ENCODE measurements at regions not wholly inside any gene's neighbourhood (a gene's known extent, or its start where the extent isn't known, plus 50 kb on each side); places are given as distances from the start of the nearest gene placed in this dataset.

DNA sequence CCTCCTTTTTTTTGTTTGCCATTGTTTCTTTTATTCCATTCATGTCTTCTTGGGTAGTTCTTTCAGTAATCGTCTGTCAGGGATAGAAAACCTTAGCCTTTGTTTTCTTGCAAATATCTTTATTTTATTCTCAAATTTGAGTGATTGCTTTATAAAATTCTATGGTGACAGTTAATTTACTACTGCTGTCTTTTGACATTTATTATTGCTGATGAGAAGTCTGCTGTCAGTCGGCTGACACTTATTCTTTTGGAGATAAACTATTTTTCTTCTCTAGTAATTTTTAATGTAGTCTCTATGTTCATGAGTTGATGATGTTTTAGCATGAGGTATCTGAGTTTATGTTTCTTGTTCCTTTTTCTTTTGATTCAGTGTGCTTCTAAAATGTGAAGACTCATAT lies 983.8 kb downstream of the TTLL7 start:
- no peak for DNase-seq

DNA sequence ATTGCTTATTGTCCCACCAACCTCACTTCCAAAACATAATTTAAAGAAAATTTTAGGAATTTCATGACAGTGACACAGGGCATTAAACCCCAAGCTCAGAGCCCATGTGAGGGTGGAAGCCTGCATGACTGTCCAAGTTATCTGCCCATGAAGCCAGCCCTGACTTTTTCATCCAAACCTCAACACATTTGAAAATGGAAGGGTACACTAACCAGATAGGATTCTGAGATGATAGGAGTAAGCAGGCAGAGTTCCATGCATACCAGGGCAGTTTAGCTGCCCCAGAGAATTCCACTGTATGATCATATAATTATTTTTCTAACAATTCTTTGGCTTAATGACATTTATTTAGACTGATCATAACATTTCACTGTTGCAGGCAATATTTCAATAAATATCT lies 986.0 kb downstream of the TTLL7 start:
- no peak for DNase-seq

DNA sequence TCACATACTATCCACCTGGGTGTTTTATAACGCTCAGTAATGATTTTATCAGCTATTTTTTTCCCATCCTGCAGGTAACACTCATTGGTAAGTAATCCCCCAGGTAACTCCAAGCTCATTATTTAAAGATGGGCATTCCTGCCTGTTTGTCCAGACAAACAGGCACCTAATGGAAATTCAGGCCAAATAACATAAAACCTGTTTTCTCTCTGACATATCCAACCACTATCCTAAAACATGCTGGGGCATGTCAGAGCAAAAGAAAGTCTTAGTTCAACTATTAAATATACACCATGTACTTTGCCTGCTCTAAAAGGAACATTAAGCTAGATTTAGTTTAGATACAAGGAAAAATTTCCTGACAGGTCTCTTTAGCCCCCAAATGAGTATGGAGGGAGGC lies 987.7 kb downstream of the TTLL7 start:
- no peak for DNase-seq

DNA sequence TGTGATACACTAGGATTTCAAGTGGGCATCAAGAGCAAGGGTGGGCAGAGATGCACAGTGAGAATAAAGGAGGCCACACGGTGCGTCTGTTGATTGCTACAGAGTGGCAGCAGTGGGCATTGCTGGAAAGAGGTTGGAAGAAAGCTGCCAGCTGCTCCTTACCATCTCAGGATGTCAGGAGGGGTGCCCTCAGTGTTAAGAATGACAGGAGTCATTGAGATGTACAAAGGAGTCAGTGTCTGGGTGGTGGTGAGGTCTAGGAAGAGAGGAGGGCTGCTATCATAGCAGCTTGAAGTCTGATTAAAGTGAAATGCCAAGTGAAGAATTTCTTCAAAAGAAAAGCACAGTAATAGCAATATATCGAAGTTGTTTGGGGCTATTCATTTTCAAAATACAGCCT lies 992.7 kb downstream of the TTLL7 start:
- no peak for DNase-seq

DNA sequence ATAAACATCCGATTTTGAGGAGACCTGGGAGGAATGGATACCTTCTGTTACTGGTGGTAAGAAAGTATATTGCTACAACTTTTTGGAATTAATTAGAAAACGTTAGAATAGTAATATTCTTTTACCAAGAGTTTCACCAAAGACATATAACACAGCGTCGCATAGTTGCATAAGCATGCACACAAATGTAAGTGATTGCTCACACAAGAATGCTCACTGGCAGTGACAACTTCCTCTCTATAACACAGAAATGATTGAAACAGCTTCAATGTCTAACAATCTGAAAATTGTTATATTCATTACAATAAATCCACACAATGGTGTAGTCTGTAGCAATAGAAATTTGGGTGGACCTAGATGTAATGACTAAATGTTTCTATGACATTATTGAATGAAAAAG lies 998.6 kb downstream of the TTLL7 start:
- DNase-seq = no peak

DNA sequence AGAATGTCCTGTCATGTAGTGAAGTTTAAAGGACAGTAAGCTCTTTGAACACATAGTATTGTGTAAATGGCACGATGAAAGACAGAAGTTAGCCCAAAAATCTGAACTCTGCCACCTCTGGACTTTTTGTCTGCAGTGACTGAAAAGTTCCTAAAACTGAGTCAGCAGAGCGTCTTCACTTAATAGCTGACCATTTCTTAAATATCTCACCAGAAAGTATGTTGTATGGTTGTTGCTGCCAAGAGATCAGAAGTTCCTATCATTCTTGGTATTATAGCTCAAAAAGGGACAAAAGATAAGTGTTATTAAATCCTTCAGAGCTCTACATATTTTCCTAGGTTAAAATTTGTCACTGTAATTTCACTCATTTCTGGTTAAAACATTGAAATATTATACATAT lies 1003.0 kb downstream of the TTLL7 start:
- no peak for DNase-seq

DNA sequence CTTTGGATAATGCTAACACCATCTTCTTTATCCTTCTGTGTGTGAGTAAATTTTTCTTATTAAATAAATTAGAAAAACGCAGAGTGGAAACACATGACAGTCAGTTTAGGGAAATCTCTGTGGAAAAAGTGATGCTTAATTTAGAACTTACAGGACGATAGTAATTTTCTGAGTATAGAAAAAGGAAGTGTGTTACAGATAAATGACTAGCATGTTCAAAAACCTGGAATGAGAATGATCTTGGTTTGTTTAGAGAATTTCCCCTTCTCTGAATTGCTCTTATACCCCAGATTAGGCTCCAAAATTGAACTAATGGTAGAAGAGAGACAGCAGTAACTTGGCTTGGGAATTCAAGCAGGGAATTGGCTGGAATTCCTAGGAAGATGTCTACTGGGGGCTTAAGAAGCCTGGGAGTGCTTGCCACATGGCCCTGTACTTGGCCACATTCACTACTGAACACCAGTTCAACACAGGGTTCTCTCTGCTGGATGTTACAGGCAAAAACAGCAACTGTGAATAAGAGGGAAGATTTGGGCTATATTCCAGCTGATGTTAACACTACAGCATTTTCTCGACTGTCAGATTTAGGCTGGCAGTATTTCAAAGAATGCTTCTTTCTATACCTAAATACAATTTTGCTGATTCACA lies 1004.2 kb downstream of the TTLL7 start:
- DNase-seq = no peak

DNA sequence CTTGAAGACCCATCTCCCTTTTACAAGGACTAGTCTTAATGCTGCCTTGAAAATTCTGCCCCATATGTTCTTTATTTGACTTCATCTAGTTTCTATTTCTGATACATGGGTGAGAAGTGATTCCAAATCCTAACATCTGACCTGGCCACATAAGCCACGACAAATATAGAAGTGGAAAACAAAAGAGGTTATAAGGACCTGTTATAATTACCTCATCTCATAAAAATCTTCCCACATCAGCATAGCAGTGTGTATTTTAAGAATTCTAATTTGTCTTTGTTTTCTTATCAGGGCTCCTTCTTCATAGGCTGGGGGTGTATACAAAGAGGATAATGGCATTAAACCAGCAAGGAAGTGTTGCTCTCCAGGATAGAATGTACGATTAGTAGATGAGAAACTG lies 1007.4 kb downstream of the TTLL7 start:
- no peak for DNase-seq

DNA sequence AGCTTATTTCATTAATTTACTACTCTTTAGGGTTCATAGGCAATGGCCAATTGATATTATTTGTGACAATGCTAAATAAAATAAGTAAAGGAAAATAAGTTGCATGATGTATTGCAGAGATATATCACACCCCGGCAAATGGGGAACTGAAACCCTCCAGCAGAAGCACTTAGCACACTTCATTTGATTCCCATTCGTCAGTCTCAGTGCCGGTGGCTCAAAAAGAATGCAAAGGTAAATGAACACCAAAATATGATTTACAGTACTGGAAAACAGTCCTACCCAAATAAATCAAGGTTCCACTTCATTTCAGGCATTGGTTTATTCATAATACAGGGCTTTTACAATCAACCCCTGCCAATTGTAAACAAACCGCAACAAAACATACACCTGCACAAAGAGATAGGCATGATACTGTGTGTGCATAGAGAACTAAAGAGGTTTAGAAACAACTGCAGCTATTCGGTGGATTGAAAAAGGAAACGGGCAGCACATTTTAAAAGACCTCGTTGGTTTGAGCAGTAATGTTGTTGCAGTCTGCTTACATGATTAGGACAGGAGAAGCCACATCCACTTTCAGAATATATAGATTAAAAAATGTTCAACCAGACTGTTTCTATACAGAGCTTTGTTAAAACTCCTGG lies 1019.2 kb downstream of the TTLL7 start:
- peak; percentile 87 for DNase-seq

DNA sequence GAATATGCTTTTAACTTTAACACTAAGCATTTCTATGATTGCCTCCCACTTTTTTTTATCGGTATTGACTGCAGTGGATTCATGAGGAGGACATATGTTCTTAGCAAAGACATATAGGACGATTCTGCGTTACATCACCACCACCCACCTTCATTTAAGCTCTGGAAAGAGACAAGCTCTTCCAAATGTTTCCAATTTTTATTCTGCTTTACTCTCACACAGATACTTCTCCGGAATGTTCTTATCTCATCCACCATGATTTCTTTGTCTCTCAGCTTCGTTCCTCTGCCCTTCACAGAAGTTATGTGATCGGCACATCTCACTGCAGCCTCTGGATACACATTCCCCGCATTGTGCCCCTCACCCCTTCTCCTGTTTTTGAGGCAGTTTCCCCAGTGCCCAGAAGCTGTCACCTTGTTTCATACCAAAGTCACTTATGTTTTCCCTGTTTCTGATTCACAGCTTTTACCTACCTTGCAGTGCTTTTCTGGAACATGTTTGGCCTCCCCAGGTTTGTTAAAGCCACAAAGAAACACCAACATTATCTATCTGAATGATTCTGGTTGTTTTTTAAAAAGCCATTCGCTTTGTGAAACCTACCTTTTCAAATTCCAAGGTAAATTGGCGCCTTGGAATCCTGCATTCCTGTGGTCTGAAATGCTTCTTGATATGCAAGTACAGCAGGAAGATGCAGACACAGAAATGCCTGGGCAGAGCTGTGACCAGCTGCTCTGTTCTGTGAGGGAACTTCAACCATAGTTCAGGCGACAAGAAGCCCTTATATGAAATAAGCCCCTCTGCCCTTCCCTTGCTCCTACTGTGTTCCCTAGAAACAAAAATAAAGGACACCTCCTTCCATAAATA lies 1020.2 kb downstream of the TTLL7 start:
- no peak for DNase-seq

DNA sequence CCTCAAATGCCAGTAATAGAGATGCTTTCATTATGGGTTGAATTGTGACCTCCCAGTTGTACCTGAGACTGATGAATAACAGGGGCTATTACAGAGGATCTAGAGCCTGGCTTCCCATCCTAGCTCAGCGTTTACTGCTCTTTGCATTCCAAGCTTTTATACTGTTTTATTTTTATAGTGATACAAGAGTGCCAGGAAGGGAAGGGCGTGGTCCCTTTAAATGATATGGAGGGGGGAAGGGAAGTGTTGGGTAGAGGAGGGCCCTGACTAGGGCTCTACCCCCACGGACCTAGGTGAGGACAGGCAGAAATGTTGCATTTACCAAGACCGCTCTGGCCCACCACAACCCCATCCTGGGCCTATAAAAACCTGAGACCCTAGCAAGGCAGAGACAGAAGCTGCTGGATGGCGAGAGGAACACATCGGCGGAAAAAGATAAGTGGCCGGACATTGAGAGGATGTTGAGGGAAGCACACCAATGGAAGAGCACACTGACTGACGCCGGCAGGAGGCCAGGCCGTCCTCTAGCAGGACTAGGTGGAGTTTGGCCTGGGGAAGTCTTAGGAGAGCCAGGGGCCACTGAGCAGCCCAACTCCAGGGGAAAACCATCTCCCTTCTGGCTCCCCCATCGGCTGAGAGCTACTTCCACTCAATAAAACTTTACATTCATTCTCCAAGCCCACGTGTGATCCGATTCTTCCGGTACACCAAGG lies 1025.9 kb downstream of the TTLL7 start:
- no peak for DNase-seq

DNA sequence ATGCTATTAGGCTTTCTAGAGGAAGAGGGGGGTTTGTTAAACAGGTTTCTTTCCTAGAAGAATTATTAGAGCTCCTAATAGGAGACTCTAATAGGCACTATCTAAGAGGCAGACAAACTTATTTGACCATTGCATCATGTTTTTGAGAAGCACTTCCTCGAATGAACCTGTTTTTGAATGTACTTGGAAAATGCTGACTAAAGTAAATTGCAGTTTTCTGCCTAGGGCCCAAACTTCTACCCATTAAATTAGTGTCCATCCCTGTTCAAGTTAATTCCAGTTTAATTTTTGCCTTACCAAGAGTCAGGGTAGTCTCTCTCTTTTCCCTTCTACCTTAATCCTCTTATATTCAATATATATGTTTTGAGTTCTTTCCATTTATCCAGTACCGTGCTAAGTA lies 1029.6 kb downstream of the TTLL7 start:
- DNase-seq = no peak

DNA sequence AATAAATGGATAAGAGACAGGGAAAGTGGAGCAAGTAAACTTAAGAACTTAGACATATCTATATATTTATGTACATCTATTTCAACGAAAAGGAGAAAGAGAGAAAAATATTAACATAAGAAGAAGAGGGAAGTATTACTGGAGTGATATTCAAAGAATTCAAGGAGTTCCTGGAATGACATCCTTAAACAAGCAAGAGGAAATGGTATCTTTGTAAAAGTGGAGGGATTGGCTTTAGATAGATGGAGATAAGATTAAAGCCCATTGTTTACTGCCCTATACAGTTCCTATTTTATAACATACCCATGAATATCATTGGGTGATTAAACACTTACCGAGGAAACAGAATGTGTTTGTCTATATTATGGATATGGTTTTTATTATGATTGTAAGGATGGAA lies 1036.3 kb downstream of the TTLL7 start:
- DNase-seq = no peak

DNA sequence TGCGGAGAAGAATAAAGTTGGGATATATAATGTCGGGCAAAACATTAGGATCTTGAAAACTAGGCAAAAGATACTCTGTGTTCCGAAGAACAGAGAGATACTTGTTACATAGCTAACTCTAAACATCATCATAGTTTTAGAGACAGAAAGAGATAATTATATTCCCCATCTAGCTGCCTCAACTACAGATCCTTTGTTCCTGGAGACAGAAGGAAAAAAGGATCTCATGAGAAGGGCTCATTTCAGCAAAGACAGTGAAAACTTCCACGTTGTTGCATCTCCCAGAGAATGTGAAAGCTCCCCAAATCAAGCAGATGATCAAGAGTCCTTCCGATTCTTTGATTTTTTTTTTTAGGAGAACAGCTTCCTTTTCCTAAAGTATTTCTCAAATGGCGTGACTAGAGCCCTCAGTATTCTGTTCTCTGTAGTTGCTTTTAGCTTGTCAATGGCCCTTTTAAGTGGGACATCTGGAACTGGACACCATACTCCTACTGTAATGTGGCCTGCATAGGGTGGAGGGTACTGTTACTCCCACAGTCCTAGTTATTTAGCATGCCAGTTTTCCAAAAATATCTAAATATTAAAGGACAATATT lies 1048.2 kb downstream of the TTLL7 start:
- DNase-seq = no peak

DNA sequence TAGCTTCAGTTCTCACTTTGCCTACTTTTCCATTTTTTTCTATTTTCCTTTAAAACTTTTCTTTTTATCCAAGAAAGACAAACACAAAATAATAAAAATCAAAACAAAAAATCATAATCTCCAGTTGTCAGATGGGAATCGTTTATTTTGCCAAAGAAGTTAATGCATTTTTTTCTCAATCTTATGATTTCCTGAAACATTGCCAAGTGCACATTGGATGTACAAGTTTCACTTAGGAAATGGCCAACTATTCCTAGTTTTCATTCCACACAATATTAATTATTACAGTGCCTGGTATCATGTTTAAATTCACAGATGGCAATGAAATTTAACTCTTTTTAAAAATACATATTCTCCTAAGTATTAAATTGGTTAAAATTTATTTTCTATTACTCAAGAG lies 1050.5 kb downstream of the TTLL7 start:
- DNase-seq = no peak

DNA sequence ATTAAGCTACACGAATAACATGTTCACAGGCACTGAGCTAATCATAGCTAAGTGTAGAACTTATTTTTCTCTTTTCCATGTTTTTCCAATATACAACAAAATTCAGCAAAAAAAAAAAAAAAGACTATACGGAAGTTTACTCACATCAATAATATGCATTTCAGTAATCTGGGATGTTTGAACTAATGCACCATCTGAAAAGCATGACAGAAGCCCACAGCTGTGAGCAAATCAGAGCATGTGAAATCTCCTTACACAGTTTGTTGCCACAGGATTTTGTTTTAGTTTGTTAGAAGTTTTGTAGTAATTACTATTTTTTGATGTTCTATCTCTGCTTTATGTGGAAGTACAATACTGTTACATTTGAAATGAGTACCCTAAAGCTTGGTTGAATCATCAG lies 1051.7 kb downstream of the TTLL7 start:
- DNase-seq = no peak

DNA sequence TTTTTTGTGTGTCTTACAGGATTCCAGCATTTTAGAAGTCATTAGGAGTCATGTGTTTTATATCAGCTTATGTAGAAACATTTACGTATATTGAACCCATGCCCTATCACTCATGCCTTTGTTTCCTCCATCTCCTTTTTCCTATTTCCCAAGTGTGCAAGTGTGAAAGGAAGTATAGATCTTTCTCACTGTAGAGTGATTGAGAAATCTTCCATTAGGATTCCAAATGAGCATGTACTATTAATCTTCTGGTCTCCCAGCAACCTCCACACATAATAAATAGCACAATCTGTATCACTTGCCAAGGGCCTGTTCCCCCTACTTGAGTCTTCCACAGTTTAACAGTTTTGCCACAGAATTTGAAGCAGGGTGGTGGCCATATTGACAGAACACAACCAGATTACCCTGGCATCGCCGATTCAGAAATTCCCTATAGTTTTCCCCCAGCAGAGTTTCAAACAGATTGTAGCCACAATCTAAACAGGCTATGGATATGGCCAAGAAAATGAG lies 1052.8 kb downstream of the TTLL7 start:
- DNase-seq = no peak

DNA sequence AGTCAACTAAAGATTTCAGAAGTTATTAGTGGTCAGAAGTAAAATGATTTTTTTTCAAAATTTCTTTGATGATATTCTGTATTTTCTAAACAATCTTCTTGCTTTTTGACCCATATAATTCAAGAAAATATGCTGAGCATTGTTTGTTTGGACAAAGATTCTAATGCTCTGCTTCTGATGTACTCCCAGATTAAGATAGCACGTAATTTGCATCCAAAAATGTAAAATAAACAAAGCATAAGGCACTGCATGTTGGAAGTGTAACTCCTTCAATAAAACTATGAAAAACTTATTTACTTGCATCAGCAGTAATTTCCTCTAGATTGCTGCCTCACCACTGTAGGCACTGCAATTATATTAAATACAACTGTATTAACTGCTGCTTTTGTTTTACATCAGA lies 1054.1 kb downstream of the TTLL7 start:
- DNase-seq = no peak

DNA sequence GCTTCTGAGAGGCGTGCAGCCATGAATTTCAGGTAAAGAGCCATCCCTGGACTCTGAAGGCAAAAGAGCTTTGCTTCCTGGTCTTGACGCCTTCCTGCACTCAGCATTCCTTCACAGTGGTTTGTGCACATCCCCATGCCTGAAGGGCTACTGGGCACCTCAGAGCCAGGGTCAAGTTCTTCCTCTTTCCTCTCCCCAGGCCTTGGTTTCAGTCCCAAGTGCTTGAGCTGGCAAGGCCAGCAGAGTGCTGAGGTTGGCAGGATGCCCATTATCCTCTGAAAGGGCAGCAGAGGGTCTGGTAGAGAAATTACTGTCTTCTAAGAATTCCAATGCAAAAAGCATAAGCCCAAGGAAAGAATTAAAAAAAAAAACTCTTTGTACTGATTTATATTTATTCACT lies 1064.9 kb downstream of the TTLL7 start:
- DNase-seq = no peak

DNA sequence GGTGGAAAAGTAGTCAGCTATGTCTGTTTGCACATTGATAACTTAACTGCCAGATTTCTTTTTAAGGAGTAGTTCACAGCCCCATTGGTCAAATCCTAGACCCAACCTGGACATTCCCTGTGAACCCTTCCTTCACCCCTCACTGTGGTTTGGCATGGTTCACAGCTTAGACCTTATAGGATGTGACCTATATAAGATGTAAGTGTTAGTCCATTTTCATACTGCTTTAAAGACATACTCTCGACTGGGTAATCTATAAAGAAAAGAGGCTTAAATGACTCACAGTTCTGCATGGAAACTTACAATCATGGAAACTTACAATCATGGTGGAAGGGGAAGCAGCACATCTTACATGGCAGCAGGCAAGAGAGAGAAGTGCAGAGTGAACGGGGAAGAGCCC lies 1066.2 kb downstream of the TTLL7 start:
- no peak for DNase-seq

DNA sequence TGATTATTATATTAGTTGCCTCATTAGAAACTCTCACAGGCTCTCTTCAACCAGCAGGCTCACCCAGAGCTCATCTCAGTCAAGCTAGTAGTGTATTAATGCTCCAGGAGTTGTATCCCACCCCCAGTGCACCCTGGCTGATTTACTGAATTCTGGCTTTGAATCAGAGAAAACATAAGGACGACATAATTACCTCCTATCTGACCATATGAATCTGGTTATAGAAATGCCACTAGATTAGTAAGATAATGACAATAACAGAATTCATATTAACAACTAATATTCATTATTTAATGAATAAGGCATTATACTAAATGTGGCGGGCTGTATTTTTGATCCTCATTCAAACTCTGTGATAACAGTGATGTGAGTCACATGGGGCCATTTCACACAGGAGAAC lies 1066.7 kb downstream of the TTLL7 start:
- DNase-seq = no peak

DNA sequence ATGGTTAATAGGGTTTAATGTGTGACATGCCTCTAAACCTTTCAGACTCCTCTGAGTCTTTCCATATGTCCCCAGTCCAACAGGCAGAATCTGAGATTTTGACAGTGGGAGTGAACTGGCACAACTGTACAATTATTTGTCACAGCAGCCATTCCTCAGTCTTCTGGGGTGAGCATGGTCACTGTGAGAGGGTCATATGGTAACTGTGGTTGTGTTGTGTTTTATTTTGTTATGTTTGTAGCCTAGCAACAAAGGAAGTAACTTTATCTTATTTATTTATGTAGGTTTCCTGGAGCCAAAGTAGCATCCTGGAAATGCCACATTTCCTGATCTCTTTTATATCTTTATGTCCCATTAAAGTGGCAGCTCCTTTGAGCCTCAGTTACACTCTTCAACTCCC lies 1067.9 kb downstream of the TTLL7 start:
- no peak for DNase-seq

DNA sequence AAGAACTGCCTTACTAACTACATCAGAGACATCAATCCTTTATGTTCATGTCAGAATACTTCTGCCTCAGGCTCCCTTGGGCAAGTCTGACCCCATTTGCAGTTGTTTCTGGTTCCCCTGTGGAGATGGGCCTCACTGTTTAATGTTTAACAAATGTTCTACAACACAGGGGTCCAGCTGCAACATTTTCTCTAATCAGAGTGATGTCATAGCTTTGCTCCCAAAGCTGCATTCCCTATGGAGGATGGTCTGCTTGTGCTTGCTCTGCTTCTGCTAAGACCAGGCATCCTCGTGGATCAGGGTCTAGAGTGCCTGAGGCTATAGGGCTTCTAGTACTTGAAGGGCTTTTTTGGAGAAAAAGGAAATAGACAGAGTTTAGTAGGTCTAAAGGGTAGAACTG lies 1071.2 kb downstream of the TTLL7 start:
- no peak for DNase-seq

All from DMS79 treated with DMSO at 0.1 percent for 48 hours (cell line).